Daoy (cell line): ENCODE measurements at regions not wholly inside any gene's neighbourhood (a gene's known extent, or its start where the extent isn't known, plus 50 kb on each side); places are given as distances from the start of the nearest gene placed in this dataset.
"Not testable (repeated sequence)": the region's sequence is repeated elsewhere in the genome, so short reads cannot be mapped to it uniquely, and the experiment has no call there.

ENCODE experiments used
- DNase-seq: peaks from one replicate; pipeline ENCODE4 v3.0.0-alpha.2; 2015; ENCODE audit warnings: low read depth

DNA sequence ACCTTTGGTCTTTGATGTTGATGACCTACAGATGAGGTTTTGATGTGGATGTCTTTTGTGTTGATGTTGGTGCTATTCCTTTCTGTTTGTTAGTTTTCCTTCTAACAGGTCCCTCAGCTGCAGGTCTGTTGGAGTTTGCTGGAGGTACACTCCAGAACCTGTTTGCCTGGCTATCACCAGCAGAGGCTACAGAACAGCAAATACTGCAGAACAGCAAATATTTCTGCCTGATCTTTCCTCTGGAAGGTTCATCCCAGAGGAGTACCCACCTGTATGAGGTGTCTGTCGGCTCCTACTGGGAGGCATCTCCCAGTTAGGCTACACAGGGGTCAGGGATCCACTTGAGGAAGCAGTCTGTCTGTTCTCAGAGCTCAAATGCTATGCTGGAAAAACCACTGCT, 694.5 kb upstream of the CDH6 start:
- DNase-seq: no peak

GRCh38 chr5:30498509-30498908, 695.0 kb upstream of the CDH6 start:
- DNase-seq: not testable (repeated sequence)

GRCh38 chr5:30494113-30494512, 699.4 kb upstream of the CDH6 start:
- not testable (repeated sequence) for DNase-seq

DNA sequence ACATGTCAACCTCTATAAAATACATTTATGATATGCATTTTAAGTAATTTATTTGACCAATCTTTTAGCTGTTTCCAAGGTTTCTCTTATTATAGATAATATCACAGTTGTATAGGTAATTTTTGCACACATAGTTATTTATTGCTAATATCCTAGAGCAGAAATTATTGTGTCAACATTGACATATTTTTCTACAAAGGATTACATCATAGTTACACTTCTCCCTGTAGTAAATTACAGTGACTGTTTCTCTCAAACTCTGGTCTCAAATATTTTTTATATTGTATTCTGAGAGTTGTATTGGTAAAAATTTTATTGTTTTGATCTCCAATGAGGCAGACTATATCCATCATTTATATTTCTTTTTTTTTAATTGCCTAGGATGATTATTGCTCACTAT, 714.4 kb upstream of the CDH6 start:
- no peak for DNase-seq

DNA sequence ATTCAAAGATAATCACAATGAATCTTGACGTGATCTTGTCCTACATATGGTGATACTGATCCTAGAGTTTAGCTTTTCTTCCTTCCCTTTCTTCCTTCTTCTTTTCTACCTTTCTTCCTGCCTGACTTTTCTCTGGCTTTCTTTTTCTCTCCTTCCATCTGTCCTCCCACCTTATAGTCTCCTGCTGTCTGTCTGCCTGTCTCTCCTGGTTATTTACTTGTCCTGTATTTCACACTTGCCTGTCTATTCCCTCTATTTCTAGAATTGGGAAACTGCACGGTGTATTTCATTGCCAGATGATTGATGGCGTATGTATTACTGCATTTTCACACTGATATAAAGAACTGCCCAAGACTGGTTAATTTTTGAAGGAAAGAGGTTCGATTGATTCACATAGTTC, 718.1 kb upstream of the CDH6 start:
- no peak for DNase-seq

GRCh38 chr5:30469691-30470090, 723.8 kb upstream of the CDH6 start:
- DNase-seq: no peak

DNA sequence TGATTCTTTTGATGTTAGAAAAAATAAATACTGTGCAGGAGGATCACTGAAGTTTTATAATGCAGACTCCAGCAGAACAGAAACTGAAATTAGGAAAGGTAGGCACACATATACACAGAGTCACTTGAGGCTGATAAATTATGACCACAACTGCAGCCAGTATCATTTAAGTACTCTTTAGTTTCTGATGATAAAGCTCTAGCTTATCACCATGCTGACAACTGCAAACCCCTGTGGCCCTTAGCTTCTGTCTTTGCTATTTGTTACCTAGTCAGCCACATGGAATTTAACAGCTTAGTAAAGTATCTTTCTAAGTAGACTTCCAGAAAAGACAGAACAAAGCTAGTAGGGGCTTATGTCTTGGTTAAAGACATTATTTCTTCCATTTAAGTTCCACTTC, 734.8 kb upstream of the CDH6 start:
- no peak for DNase-seq

DNA sequence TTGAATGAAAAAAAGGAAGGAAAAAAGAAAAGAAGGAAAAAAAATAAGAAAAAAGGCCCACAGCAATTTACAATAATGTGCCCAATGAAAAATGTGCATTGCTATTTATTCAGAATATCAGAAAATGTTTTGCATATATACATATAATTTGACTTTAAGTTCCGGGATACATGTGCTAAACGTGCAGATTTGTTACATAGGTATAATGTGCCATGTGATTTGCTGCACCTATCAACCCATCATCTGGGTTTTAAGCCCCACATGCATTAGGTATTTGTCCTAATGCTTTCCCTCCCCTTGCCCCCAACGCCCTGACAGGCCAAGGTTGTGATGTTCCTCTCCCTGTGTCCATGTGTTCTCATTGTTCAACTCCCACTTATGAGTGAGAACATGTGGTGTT, 738.0 kb upstream of the CDH6 start:
- DNase-seq: not testable (repeated sequence)

DNA sequence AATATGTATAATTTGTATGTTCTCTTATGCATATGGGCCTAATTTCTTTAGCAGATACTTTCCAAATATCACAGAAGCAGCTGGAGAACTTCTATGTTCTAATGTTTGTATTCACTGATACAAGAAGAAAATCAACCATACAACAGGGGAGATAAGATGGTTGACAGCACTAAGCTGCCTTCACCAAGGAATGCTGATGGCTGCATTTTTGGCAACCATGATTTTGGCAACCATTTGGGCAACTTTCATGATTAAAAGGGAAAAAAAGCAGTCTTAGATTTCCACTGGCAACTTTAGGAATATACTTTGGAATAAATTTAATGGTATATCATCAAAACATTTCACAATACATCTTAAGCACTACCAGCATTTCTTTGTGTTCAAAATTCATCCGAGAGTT, 740.3 kb upstream of the CDH6 start:
- no peak for DNase-seq

DNA sequence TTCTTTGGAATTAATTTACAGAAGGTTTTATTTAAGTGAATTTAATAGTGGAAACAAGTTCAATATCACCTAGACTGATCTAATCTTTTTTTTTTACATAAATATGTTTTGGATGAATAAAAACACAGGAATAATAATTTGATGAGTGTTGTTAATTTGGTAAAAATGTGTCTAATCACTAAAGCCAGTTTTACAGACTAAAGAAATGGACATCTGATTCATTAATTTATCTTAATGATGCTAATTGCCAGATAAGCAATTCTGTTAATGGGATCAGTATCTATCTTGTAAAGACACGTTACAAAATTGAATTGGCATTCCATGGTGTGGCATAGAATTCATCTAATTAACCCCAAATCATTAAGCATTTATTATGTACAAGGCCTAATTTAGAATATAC, 743.3 kb upstream of the CDH6 start:
- DNase-seq: no peak

- DNase-seq: no peak
Observed at GRCh38 chr5:30447431-30447830, 746.1 kb upstream of the CDH6 start.

DNA sequence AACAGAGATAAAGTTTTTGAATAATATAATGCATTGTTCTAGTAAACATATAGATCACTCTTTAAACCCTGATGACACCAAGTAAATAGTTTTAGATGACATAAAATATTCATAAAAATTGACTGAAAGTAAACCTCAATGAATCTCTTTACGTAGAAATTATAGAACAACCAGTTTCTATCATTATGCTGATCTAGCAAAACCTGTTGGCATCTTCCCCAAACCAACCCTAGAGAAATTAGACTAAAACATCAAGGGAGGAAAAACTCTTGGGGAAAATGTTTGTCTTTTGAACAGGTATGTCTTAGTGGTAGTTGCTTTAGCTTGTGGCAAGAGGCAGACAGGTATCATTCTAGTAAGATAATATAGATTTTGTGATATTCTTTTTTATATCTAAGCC, 747.0 kb upstream of the CDH6 start:
- DNase-seq: no peak

DNA sequence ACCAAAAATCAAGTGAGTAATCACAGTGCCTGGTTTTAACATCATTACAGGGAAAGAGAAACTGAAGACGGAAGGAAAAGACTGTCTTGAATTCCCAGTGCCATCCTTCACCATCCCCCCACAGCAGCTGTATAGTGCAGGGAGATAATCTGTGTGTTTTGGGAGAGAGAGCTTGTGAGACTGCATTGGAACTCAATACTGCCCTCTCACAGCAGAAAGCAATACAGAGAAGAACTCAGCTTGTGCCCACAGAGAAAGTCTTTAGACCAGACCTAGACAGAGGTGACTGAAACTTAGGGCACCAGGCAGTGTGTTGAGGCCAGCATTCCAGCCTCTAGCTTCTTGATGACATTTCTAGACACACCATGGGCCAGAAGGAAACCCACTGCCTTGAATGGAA, 754.7 kb upstream of the CDH6 start:
- DNase-seq: no peak

DNA sequence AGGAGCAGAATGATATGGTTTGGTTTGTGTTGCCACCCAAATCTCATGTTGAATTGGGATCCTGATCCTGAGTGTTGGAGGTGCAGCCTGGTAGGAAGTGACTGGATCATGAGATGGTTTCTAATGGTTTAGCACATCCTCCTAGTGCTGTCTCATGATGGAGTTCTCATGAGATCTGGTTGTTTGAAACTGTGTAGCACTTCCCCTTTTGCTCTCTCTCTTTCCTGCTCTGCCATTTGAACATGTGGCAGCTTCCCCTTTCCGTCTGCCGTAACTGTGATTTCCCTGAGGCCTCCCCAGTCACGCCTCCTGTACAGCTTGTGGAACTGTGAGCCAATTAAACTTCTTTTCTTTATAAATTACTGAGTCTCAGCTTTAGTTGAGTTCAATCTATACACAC, 756.8 kb upstream of the CDH6 start:
- no peak for DNase-seq

GRCh38 chr5:30428866-30429407, 764.5 kb upstream of the CDH6 start:
- DNase-seq: not testable (repeated sequence)

- no peak for DNase-seq
Observed at GRCh38 chr5:30414078-30414477, 779.4 kb upstream of the CDH6 start.

DNA sequence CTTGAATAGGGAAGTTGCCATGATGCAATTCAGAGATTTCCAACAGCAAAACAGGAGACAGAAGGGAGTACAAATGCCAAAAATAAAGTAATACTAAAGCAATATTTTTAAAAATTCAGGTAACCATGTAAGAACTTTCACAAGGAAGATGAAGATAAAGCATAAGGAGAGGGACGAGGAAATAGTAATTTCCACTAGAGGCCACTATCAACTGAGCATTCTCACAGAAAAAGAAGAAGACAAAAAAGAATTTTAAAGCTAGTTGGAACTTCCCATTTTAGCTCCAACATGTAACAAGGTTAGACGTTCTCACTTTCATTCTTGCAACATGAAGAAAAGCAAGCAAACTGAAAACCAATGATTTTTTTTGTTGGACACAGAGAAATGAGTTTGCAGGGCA, 779.9 kb upstream of the CDH6 start:
- no peak for DNase-seq

DNA sequence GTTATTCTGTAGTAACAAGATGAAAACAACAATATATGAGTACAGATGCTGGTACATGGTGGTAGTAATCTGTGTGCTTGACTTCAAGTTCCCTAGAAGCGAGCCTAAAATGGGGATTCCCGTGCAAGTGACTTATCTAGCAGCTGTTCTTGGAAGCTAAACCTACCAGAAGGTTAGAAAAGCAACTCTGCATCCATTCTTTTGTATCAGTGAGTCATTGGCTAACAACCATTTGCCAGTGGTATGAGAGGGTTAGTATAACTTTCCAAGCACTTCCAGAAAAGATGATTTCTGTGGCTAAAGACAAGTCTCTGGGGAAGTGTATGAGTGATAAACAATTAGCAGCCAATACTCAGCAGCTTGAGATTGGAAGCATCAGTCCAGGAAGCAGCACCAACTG, 787.7 kb upstream of the CDH6 start:
- DNase-seq: no peak

DNA sequence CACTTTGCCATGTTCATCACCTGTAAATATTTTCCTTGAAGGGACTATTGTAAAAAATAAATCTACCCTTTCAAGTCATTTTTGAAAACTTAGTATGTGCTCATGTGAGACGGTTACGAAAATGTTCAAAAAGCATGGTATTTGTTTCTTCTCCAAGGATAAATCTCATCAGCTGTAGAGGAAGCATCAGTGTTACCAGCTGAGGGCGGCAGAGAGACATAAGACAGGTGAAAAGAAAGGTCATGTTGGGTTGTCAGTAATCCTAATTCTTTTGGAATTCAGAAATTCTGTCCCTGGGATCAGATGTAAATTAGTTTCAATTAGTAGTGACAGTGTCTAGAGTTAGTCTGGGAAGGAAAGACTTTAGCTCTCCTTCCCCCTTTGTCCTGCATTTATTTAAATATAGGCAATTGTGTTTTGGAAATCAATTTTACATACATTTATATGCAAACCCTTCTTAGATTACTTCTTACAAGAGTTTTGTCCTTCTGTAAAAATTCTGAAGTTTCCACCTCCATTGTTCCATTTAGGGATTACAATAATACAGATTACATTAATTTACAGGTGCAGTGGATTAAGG, 791.9 kb upstream of the CDH6 start:
- no peak for DNase-seq

DNA sequence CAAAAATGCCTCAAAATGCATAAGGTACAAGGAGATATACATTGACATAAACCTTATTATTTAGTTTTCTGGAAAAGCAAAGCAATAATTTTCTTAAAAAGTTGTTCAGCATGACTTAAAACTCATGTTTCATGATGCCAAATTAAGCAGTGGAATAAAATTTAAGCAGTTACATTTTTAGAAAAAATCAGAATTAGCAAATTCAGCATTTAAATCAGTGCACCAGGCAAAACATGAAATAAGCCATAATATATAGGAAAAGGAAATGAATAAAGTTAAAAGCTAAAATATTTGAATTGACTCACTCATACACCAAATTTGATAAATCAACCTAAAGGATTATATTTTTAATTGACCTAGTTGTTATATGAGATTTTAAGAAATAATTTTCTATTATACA, 795.1 kb upstream of the CDH6 start:
- no peak for DNase-seq

DNA sequence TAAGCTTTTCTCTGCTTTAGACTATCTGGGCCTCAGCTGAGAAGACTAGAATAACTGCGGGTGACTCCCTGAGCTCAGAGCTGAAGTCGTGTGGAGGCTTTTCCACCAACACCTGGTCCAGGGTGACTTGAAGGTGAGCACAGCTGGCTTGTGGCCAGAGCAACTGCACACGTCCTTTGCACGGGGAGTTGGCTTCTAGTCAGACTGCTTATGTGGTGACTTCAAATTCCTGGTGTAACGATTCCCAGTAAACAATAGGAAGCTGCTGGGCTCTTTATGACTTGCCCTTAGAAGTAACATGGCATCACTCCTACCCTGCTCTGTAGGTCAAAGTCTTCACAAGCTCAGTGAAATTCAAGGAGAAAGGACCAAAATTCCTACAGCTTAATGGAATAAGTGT, 800.6 kb upstream of the CDH6 start:
- DNase-seq: no peak

- no peak for DNase-seq
Observed at GRCh38 chr5:30390095-30390494, 803.4 kb upstream of the CDH6 start.

GRCh38 chr5:30387974-30388632, 805.4 kb upstream of the CDH6 start:
- no peak for DNase-seq

- DNase-seq: no peak
Observed at GRCh38 chr5:30385754-30386153, 807.7 kb upstream of the CDH6 start.
